Stimulated activated CD4-positive, alpha-beta T cell treated with anti-CD3 and anti-CD28 coated beads, Interleukin-2, amount 100 ng/mL, for 48 hours (primary cell): ENCODE measurements at regions not wholly inside any gene's neighbourhood (a gene's known extent, or its start where the extent isn't known, plus 50 kb on each side); places are given as distances from the start of the nearest gene placed in this dataset.

ENCODE experiments used
- DNase-seq, 2 donors: peaks; one replicate each; pipeline ENCODE4 v3.0.0-alpha.2; 2020

- no peak for DNase-seq
Observed at GRCh38 chr2:172658945-172659344, 76.7 kb upstream of the RAPGEF4 start.

- DNase-seq, result no peak
Observed at GRCh38 chr2:172662099-172662498, 73.5 kb upstream of the RAPGEF4 start.

GRCh38 chr2:172664766-172665165, 70.9 kb upstream of the RAPGEF4 start:
- no peak for DNase-seq

GRCh38 chr2:172667581-172668325, 67.9 kb upstream of the RAPGEF4 start:
- DNase-seq, result no peak

- no peak for DNase-seq
Observed at GRCh38 chr2:172671501-172671900, 64.1 kb upstream of the RAPGEF4 start.

GRCh38 chr2:172672114-172672513, 63.5 kb upstream of the RAPGEF4 start:
- no peak for DNase-seq

- no peak for DNase-seq
Observed at GRCh38 chr2:172673056-172673683, 62.5 kb upstream of the RAPGEF4 start.

GRCh38 chr2:172674034-172674967, 61.3 kb upstream of the RAPGEF4 start:
- peak; percentile 21 to 44 for DNase-seq

GRCh38 chr2:172674968-172675303, 60.7 kb upstream of the RAPGEF4 start:
- no peak for DNase-seq

GRCh38 chr2:172677363-172677762, 58.3 kb upstream of the RAPGEF4 start:
- DNase-seq, result no peak

- no peak for DNase-seq
Observed at GRCh38 chr2:172680436-172681068, 55.1 kb upstream of the RAPGEF4 start.

- DNase-seq, result no peak
Observed at GRCh38 chr2:172685467-172685866, 50.2 kb upstream of the RAPGEF4 start.
